Superior temporal gyrus (tissue), 1 donor: ENCODE measurements at regions not wholly inside any gene's neighbourhood (a gene's known extent, or its start where the extent isn't known, plus 50 kb on each side); places are given as distances from the start of the nearest gene placed in this dataset.
"Not testable (repeated sequence)": the region's sequence is repeated elsewhere in the genome, so short reads cannot be mapped to it uniquely, and the experiment has no call there.

Experiments
- DNase-seq: peaks from one replicate; pipeline ENCODE4 v3.0.0-alpha.2; 2016; ENCODE audit errors: extremely low spot score

DNA sequence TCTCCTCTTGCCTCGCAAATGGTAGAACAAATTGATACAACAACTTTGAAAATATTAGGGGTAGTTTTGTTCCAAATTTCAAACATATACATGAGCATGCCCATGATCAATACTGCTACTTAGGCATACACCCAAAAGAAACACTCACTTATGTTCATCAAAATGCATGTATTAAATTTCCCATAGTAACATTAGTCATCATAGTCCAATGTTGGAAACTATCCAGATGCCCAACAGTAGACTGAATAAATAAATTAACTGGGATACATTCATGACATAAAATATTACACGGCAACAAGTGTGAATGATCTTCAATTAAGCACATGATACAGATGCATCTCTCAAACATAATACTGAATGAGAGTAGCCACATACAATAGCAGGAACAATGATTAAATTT, 391.6 kb downstream of the CDH11 start:
- DNase-seq, result no peak

DNA sequence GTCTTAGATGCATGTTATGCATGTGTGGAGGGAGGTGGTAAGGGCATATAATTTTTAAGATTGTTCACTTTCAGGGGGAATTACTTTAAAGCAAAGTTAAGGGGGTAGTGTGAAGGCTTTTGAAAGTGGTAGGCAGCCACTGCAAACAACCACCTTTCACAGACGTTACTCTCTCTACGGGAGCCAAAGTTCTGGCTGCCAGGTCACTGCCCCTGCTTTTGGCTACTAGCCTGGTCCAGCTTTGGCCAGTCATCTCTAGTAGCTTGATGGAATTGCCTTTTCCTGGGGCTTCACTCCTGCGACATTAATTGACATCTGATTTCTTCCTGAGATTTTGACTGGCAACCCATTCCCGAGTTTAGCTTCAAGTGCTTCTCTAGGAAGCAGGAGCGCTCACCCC, 397.5 kb downstream of the CDH11 start:
- DNase-seq, result no peak

DNA sequence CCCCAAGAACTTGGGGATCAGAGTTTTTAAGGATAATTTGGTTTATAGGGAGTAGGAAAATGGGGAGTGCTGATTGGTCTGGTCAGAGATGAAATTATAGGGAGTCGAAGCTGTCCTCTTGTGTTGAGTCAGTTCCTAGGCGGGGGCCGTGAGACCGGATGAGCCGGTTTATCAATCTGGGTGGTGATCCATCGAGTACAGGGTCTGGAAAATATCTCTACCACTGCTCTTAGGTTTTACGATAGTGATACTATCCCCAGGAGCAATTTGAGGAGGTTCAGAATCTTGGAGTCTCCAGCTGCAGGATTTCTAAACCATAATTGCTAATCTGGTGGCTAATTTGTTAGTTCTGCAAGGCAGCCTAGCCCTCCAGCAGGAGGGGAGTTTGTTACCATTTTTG, 403.4 kb downstream of the CDH11 start:
- DNase-seq, result no peak

DNA sequence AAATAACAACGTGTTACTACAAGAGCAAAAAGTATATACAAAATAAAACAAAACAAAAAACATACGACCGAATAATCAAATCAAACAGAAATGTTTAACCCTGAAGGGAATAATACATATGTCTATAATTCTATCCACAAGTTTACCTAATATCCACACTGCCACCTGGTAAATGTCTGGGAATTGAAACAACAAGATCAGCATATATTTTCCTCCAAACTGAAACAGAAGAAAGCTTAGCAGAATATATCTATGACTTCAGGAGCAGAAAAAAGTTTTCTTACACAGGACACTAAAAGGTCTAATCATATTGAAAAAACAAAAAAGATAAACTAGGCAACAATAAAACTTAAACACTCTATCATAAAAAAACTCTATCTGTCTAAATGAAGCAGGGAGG, 404.0 kb downstream of the CDH11 start:
- DNase-seq, result no peak

DNA sequence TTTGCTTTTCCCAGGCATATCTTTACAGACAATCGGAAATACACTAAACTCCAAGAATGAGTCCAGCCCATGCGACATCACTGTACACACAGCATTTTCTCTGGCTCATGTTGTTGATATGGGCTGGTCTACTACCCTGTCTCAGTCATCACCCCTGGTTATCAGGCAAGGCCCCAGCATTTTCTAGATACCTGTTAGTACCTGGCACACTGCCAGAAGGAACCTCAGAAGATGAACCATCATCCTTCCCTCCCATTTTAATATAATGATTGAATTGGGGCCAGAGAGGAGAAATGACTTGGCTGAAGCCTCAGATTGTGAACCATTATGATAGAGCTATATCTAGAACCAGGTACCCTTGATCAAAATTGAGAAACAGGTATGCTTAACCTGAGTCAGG, 406.2 kb downstream of the CDH11 start:
- DNase-seq, result no peak

DNA sequence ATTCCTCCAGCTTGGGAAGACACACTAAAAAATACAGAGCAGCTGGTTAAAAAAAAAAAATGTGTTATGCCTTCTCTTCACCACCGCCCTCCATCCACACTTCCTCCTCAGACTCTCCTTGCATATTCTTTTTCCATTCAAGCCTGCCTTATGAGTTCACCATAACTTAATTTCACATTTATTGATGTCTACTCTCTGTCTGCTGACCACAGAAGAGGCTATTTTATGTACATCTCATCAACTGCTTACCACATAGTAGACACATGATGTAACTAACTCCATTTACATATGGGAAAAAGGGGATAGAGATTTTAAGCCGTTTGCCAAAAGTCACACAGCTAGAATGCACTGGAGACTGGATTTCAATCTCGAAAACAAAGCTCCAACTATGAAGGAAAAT, 409.8 kb downstream of the CDH11 start:
- DNase-seq, result no peak

DNA sequence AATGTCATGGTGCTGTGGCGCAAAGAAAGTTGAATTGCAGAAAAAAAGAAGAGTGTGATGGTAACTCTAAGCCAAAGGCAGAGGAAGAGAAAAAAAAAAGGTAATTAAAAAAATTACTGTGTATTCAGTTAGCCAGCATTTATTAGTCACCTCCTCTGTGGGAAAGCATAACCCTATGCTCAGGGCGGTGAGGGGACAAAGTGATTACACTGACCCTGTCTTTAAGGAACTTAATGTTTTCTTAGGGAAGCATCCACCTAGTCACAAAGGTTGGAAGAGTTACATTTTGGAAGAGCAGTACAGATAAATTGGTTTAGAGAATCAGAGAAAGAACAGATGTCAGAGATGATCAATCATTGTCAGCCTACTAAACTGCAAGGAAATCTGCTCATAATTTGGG, 410.3 kb downstream of the CDH11 start:
- no peak for DNase-seq

DNA sequence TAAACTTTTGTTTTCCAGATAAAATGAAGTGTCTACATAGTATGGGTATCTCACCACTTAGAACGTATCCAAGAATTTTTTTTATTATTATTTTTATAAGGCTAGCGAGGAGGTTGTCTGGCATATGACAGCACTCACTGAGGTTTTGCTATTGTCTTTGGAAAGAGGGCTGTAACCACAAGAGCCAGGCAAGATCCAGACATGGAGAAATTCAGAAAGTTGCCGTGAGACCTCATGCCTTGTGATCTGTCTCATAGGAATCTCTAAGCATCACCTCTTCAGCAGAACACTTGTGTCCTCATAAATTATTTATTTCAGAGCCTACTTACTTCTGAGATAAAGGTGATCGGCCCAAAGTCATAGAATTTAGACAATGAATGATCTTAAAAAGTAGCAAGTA, 410.8 kb downstream of the CDH11 start:
- no peak for DNase-seq

DNA sequence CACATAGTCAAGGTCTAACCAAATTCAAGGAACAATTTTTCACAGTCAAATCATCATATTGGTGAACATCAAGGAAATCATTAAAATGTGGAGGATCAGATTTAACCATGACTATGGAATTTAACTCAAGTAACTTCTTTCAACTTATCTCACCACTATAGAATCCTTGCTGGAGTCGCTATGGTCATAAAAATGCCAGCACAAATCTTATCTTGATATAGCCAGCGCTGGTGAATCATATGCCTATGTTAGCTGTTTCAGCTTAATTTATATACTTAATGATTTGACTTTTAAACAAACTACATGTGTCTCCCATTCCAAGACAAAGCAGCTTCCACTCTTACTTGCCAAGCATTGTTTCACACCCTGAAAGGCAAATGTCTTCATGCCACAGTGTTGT, 416.4 kb downstream of the CDH11 start:
- no peak for DNase-seq

DNA sequence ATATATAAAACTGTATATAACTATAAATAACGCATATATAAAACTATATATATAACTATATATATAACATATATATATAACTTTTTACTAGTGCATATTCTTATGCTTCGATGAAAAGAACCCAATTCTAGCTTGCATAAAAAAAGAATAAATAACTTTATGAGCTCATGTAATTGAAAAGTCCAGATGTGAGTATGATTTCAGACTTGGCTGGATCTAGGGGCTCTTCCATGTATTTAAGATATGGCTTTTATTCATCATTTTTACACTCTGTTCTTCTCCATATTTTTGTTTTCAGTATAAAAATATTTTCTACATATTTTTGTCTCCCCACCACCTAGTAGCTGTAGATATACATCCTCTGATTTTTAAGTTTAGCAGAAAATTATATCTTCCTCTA, 417.5 kb downstream of the CDH11 start:
- no peak for DNase-seq

DNA sequence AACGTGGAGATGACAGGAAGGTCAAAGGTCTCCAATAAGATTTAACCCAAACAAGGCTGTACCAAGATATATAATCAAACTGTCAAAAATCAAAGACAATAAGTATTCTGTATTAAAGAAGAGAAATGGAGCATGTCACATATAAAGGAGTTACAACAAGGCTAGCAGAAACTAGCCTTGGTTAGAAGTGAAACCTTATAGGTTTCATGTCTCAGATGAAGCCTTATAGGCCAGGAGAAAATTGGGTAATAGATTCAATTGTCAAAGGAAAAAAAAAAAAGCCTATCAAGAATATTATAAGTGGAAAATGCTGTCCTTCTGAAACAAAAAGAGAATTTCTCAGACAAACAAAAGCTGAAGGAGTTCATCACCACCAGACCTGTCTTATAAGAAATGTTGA, 419.4 kb downstream of the CDH11 start:
- DNase-seq, result no peak

DNA sequence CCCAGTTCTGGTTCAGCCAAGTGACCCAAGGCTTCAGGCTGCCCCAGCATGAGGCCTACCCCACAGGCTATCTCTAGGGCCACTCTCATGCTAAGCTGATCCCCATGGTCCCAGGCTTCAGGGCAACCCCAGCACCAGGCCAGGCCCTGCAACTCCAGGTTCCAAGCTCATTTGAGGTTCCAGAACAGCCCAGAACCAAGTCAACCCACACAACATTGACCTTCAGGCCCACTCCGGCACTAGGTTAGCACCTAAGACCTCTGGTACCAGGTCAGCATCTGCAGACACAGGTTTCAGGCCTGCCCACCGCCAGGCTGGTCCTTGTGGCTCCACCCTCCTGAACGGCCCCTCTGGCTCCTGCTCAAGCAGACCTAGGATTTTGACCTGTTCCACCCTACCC, 421.2 kb downstream of the CDH11 start:
- DNase-seq, result no peak

DNA sequence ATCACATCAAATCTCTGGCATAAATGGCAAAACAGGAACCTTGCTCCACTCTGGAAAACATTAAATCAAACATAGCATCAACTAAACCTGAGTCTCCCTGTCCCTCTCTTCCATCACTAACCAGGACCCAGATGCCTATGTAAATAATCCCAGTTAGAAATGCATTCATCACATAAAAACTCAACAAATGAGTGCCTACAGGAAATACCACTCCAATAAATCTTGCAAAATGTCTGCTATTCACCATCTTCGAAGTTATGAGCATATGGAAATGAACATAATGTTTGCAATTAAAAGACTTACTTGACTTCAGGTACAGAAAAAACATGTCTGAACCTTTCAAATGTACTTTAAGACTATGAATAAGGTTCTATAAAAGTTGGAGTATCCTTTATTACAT, 425.0 kb downstream of the CDH11 start:
- no peak for DNase-seq

DNA sequence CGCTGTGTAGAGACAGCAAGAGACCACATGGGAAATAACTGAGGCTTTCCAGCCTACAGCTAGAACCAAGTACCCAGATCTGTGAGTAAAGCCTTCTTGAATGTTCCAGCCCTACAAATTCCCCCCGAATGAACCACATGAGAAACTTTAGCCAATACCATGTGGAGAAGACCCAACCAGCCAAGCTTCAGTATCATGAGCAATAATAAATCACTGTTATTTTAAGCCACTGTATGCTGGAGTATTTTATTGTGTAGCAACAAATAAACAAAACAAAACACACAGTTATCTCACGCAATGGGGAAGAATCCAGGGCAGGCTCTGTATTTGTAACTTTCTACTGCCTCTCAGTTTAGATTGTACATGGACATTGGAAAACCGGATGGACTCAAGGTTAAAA, 426.2 kb downstream of the CDH11 start:
- no peak for DNase-seq

DNA sequence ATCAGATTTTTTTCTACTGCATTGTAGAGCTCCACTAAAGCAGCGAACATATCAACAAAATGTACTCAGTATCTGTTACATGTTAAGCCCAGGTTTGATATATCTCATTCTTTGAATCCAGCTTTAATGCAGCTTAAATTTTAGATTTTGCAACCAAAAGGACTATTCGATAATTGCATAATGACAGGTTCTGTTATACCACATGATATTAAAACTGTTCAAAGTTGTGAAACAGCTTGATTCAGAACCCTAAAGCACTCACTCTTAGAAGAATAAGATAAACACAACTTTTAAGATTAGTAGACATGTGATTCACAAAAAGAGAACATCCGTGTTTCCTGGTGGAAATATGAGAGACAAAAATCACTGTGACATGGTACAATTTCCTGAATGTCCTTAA, 427.9 kb downstream of the CDH11 start:
- DNase-seq, result no peak

DNA sequence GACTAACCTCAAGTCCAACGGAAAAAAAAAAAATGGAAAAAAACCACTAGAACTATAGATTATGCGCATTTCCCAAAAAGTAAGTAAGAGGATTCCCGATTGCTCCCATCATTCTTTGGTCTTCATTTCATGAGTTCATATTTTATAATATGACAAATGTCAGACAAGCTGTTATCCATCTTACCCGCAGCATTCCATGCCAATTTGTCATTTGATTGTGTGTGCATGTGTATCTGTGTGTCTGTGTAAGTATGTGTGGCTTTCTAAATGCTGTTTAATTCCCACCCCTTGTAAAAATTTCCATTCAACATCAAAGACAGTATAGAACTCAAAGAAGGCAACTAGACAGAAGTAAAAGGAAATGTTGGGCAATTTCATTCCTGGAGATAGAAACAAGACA, 434.1 kb downstream of the CDH11 start:
- no peak for DNase-seq

DNA sequence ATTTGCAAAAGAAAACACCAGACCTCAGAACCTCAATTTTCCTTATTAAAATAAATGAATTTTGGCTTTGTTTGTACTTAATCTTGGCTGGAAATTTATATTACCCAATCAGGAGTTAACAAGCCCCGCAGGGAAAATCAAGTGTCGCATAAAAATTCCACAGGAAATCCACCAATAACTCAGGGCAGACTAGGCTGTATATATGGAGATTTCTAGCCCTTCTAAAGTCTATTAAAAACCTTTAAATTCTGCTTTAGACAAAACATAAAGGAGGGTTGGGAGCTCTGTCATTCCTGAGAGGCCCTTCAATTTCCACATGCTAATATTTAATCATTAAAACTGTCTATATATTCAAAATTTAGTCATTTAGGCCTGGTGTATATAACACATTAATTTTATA, 434.7 kb downstream of the CDH11 start:
- DNase-seq, result no peak

DNA sequence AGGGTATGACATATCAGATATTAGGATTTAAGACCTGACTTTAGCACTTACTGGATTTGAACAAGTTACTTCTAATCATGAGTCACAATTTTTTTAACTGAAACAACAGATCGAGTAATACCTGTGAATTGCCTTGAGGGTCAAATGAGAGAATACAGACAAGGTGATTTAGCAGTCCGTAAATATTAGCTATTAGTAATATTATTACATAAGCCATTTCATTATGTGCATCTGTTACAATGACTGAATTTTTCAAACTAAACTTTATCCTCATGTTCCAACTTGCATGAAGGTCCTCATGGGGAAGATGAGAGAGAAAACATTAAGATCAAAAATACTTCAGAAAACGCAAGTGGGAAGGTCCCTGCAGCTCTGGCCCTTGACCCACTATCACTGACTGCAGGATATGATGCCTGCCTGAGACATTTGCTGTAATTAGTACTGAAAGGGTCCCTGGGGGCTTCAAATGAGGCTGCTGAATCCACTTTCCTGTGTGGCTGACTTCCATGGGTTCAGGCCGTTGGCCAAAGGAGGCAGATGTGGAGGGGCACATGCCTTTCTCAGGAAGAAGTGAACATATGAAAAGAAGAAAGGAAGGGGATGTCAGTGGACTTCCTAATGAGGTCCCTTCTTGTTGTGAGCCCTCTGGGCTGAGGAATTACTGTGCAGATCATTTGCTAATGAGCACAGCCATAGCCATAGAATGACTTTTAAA, 441.7 kb downstream of the CDH11 start:
- DNase-seq, result no peak

DNA sequence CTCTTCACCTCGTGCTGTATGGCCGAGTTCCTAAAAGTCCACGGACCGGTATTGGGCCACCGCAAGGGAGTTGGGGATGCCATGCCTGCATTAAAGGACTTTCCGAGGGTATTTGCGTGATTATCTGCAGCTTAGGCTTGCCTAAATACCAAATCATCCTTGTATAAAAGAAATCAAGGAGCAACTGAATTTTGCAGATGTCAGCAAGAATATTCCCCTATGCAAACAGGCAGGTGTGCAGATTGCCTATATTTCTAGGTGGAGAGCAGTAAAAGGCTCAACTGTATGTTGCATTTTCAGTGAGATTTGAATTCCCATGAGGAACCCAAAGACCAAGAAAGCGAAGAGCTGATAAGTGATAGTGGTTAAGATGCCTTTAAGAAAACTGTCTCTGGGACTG, 452.3 kb downstream of the CDH11 start:
- DNase-seq, result no peak

DNA sequence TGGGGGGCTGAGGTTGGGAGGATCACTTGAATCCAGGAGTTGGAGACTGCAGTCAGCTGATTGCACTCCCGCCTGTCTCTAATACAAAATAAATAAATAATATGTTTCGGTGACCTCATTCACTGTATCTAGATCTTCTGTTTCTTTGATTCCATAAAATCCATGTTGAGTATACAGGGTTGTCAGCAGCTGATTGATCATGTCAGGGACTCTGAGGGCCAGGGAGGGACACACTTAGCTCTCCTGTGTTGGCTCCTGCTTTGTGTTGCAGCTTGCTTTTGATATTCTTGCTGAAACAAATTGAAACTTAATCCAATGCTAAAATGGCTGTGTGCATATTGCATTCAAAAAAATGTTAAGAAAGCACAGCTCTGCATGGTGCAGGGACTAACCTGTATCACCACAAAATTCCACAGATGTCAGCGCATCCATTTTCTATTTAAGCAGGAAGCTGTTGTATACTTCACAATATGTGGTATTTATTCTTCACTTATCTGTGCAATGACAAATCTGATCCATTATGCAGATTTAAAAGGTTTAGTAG, 454.5 kb downstream of the CDH11 start:
- DNase-seq, result no peak

DNA sequence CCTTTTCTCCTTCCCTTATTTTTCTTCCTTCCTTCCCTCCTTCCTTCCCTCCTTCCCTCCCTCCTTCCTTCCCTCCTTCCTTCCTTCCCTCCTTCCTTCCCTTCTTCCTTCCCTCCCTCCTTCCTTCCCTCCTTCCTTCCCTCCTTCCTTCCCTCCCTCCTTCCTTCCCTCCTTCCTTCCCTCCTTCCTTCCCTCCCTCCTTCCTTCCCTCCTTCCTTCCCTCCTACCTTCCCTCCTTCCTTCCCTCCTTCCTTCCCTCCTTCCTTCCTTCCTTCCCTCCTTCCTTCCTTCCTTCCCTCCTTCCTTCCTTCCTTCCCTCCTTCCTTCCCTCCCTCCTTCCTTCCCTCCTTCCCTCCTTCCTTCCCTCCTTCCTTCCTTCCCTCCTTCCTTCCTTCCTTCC, 459.6 kb downstream of the CDH11 start:
- DNase-seq, result not testable (repeated sequence)

DNA sequence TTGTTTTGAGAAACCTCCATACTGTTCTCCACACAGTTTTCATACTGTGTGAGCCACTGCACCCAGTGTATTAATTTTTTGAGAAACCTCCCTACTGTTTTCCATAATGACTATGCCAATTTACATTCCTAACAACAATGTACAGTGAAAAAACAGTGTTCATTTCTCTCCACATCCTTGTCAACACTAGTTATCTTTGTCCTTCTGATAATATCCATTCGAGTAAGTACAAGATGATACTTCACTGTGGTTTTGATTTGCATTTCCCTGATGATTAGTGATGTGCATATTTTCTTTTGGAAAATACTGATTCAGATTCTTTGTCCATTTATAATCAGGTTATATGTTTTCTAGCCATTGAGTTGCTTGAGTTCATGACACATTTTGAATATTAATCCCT, 462.0 kb downstream of the CDH11 start:
- no peak for DNase-seq

DNA sequence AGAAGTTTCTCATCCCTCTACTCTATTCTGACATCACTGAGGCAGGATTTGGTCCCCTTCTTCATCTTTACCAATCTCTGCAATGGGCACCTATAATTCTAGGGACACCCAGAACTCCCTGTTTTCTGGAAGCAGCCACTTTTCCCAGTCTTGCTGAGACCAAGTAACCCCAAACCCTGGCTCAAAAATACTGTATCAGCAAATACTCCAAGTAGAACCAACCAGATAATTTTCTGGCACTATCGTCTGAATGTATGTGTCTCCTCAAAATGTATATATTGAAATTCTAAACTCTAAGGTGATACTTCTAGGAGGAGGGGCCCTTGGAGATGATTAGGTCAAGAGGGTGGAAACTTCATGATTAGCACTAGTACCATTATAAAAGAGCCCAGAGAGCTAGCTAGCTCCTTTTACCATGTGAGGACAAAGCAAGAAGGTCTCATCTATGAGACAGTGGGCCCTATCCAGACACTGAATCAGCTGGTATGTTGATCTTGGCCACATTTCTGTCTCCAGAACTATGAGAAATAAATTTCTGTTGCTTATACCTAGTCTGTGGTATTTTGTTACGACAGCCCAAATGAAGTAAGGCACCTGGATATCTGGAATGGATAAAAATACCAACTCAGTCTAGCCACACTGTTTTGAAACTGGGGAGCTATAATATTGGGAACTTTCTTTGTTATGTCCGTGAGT, 464.4 kb downstream of the CDH11 start:
- no peak for DNase-seq

DNA sequence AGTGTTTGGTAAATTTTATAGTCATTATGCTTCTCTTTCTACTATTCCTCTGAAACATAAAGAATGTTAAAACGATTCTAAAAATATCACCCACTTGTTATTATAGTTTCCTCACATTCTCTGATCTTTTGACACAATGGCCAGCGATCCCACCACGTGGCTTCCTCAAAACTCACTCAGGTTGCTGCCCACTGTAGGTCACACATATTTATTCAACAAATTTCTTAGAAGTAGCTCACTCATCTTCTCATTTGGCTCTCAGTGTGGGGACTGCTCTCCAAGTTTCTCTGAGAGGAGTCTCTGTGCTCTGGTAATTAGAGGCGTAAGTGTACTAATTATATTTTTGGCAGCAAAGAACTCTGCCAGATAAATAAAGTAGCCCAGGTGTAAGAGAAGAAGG, 465.4 kb downstream of the CDH11 start:
- no peak for DNase-seq
